Spleen (tissue), 11 donors: ENCODE measurements at regions not wholly inside any gene's neighbourhood (a gene's known extent, or its start where the extent isn't known, plus 50 kb on each side); places are given as distances from the start of the nearest gene placed in this dataset.

Experiments used
- DNase-seq: peaks from one replicate; pipeline ENCODE4 v3.0.0-alpha.2; 2020
- H3K27ac ChIP-seq, 8 donors: fragments of 200-600 bp; sonication (generic) in 7 of 8; 1 replicate in 4 of 8; 2 replicates in 4 of 8; pipeline versions ENCODE4 v1.5.0 to v1.8.0; 2016 to 2021; ENCODE audit warnings: inconsistent platforms in 4 of 8, mild to moderate bottlenecking in 4 of 8, moderate library complexity in 1 of 8
- H3K27me3 ChIP-seq, 7 donors: fragments of 200-600 bp; sonication (generic) in 6 of 7; replicated peaks in 1 of 7; 1 replicate in 4 of 7; 2 replicates in 3 of 7; pipeline versions ENCODE4 v1.5.0 to v1.8.0; 2016 to 2021; ENCODE audit warnings: inconsistent platforms in 3 of 7, mild to moderate bottlenecking in 1 of 7
- H3K36me3 ChIP-seq, 6 donors: fragments of 200-600 bp; sonication (generic) in 5 of 6; 1 replicate in 4 of 6; 2 replicates in 2 of 6; pipeline versions ENCODE4 v1.5.0 to v1.8.0; 2016 to 2021; ENCODE audit warnings: inconsistent platforms in 2 of 6
- H3K4me1 ChIP-seq, 6 donors: fragments of 200-600 bp; sonication (generic) in 5 of 6; 1 replicate in 3 of 6; 2 replicates in 3 of 6; pipeline versions ENCODE4 v1.5.0 to v1.8.0; 2016 to 2021; ENCODE audit warnings: inconsistent platforms in 3 of 6
- H3K4me3 ChIP-seq, 8 donors: fragments of 200-600 bp; sonication (generic) in 7 of 8; 1 replicate in 4 of 8; 2 replicates in 4 of 8; pipeline versions ENCODE4 v1.5.0 to v1.8.0; 2016 to 2021; ENCODE audit warnings: inconsistent platforms in 4 of 8, mild to moderate bottlenecking in 4 of 8, moderate library complexity in 2 of 8
- H3K9me3 ChIP-seq, 8 donors: fragments of 200-600 bp; sonication (generic) in 7 of 8; 1 replicate in 4 of 8; 2 replicates in 4 of 8; pipeline versions ENCODE4 v1.5.0 to v1.8.0; 2016 to 2021; ENCODE audit warnings: inconsistent platforms in 4 of 8
- CTCF ChIP-seq, 11 experiments: fragments of 200-600 bp in 7 of 11; fragments of 450-650 bp in 4 of 11; sonication (generic) in 4 of 11; IDR thresholded peaks in 8 of 11; conservative IDR thresholded peaks in 3 of 11; 1 replicate in 7 of 11; 2 replicates in 4 of 11; pipeline versions ENCODE4 v1.4.0 to v1.8.0; 2016 to 2021; ENCODE audit warnings: antibody characterized with exemption in 11 of 11, inconsistent platforms in 4 of 11, mild to moderate bottlenecking in 1 of 11
- POLR2A ChIP-seq, 3 donors: fragments of 450-650 bp; IDR thresholded peaks; one replicate each; pipeline ENCODE4 v1.5.1; 2017; ENCODE audit warnings: antibody characterized with exemption in 3 of 3, mild to moderate bottlenecking in 1 of 3
- POLR2AphosphoS5 ChIP-seq, 3 donors: sonication (generic); formaldehyde crosslinking; IDR thresholded peaks; one replicate each; pipeline ENCODE4 v1.5.1; 2017; ENCODE audit warnings: antibody characterized with exemption in 3 of 3
- WGBS, 5 donors: extraction: QIAGEN DNeasy Blood & Tissue Kit in 3 of 5; methylation state at CpG; one replicate each; pipeline versions ENCODE4 v1.1.5 to v1.1.7; 2013 to 2018; 5-methylcytosine and 5-hydroxymethylcytosine counted together
- intact Hi-C: fragments of 100-400 bp; cut with DNase I; formaldehyde crosslinking; loops from one replicate; pipeline ENCODE4 v1.15.0; 2023; ENCODE audit warnings: low total_unique reads
- donor health status: healthy with polysubstance abuse.
- donor health status: DM: no; HTN: no; CAD: no; lungs with moderate emphysema.
- donor health status: DM: no; HTN: no; CAD: no.
- donor health status: Bipolar disorder and iron deficiency.
- donor health status: healthy.
- donor health status: DM: no; HTN: no; CAD: no.
- donor health status: DM: yes; HTN: yes; CAD: no.

GRCh38 chr4:144456196-144456595 is 189.8 kb upstream of the HHIP start:
- intact Hi-C loops: no loop called here
- no peak for DNase-seq

GRCh38 chr4:144461906-144462305 is 184.1 kb upstream of the HHIP start:
- Histone ChIP-seq H3K4me1 (no peaks in the 10 kb centered on the region), H3K4me3 (no peak overlapping the region), H3K36me3 (no peaks in the 10 kb centered on the region), H3K27me3 (peaks cover 0 to 8% (median 0%) of the 10 kb centered on the region in 7 donors), H3K9me3 (no peaks in the 10 kb centered on the region), H3K27ac (no peak overlapping the region)
- intact Hi-C loops: no loop called here
- TF ChIP-seq CTCF (IDR thresholded peaks at IDR 0.05 in 8 of 11, conservative IDR thresholded peaks at IDR 0.05 in 3 of 11) (no peak), POLR2AphosphoS5 (IDR thresholded peaks at IDR 0.05) (no peak), POLR2A (IDR thresholded peaks at IDR 0.05) (no peak)
- 77 to 88% (median 86%) methylated on average over 5 of the region's 5 CpGs for WGBS, 5 donors
- no peak for DNase-seq

More at GRCh38 chr4:144456196-144456595, 189.8 kb upstream of the HHIP start:
- peaks cover 0 to 8% (median 0%) of the 10 kb centered on the region in 7 donors for H3K27me3 ChIP-seq
- no peaks in the 10 kb centered on the region for H3K4me1 ChIP-seq
- no peak overlapping the region for H3K4me3 ChIP-seq
- H3K36me3 ChIP-seq: no peaks in the 10 kb centered on the region
- H3K9me3 ChIP-seq: no peaks in the 10 kb centered on the region
- 76 to 86% (median 78%) methylated on average over 2 of the region's 2 CpGs for WGBS, 5 donors
- no peak for TF ChIP-seq POLR2AphosphoS5 (IDR thresholded peaks at IDR 0.05)
- TF ChIP-seq CTCF (IDR thresholded peaks at IDR 0.05 in 8 of 11, conservative IDR thresholded peaks at IDR 0.05 in 3 of 11): no peak
- no peak for TF ChIP-seq POLR2A (IDR thresholded peaks at IDR 0.05)
- no peak overlapping the region for H3K27ac ChIP-seq

GRCh38 chr4:144463236-144463635 is 182.7 kb upstream of the HHIP start:
- no peak for DNase-seq
- Histone ChIP-seq H3K27me3 (peaks cover 0 to 5% (median 0%) of the 10 kb centered on the region in 7 donors), H3K4me1 (no peaks in the 10 kb centered on the region), H3K27ac (no peak overlapping the region), H3K4me3 (no peak overlapping the region), H3K36me3 (no peaks in the 10 kb centered on the region), H3K9me3 (no peaks in the 10 kb centered on the region)
- intact Hi-C loops: no loop called here
- 70 to 100% (median 86%) methylated on average over 1 of the region's 1 CpG for WGBS, 5 donors
- no peak for TF ChIP-seq POLR2A (IDR thresholded peaks at IDR 0.05)
- no peak for TF ChIP-seq CTCF (IDR thresholded peaks at IDR 0.05 in 8 of 11, conservative IDR thresholded peaks at IDR 0.05 in 3 of 11)
- TF ChIP-seq POLR2AphosphoS5 (IDR thresholded peaks at IDR 0.05): no peak

GRCh38 chr4:144463896-144464295 is 182.1 kb upstream of the HHIP start:
- Histone ChIP-seq H3K27ac (no peak overlapping the region), H3K4me3 (no peak overlapping the region), H3K4me1 (no peaks in the 10 kb centered on the region), H3K27me3 (peaks cover 0 to 4% (median 0%) of the 10 kb centered on the region in 7 donors), H3K36me3 (no peaks in the 10 kb centered on the region), H3K9me3 (no peaks in the 10 kb centered on the region)
- DNase-seq: no peak
- intact Hi-C loops: no loop called here
- TF ChIP-seq POLR2A (IDR thresholded peaks at IDR 0.05): no peak
- no peak for TF ChIP-seq CTCF (IDR thresholded peaks at IDR 0.05 in 8 of 11, conservative IDR thresholded peaks at IDR 0.05 in 3 of 11)
- TF ChIP-seq POLR2AphosphoS5 (IDR thresholded peaks at IDR 0.05): no peak
- 93 to 96% (median 93%) methylated on average over 7 of the region's 7 CpGs for WGBS, 5 donors
